ENCODE measurements at regions not wholly inside any gene's neighbourhood (a gene's known extent, or its start where the extent isn't known, plus 50 kb on each side); places are given as distances from the start of the nearest gene placed in this dataset.

- H2BK15ac ChIP-seq (ENCODE audit: low read length) = no peak overlapping the region
- H2BK12ac ChIP-seq (ENCODE audit: low read depth, low read length) = no peak overlapping the region
- H3K23ac ChIP-seq (ENCODE audit: insufficient read length) = no peak overlapping the region
- H3K56ac ChIP-seq (replicated peaks; ENCODE audit: insufficient read length, low read depth, low read length) = no peak overlapping the region
- H3K9me3 ChIP-seq (ENCODE audit: insufficient read depth in 2 of 2, low read depth in 1 of 2, low read length in 1 of 2) = no peaks in the 10 kb centered on the region
- ChIA-PET POLR2A (ENCODE audit: partially characterized antibody) (no interaction called here), CTCF (ENCODE audit: partially characterized antibody) (interaction anchor here (2.9 kb wide), 1 partner anchor 140 kb away, joined by 8 read pairs; no protein-coding TSS in a partner anchor)
- H3K18ac ChIP-seq (ENCODE audit: extremely low read depth, low read length) = no peak overlapping the region
- H3K4me1 ChIP-seq (replicated peaks in 1 of 4; ENCODE audit: control insufficient read depth in 3 of 4, insufficient read depth in 4 of 4, low read length in 3 of 4) = no peaks in the 10 kb centered on the region
- no peaks in the 10 kb centered on the region for H3K79me1 ChIP-seq (ENCODE audit: low read depth, low read length)
- H2BK20ac ChIP-seq (ENCODE audit: low read length) = no peak overlapping the region
- DNase-seq (ENCODE audit: low read depth in 1 of 2, low spot score in 2 of 2) = no peak
- no peak overlapping the region for H4K8ac ChIP-seq (ENCODE audit: extremely low read depth, insufficient read depth, low read length)
- no peak overlapping the region for H3K4ac ChIP-seq (replicated peaks; ENCODE audit: insufficient read length, low read depth, low read length)
- no peak overlapping the region for H3K4me3 ChIP-seq (ENCODE audit: extremely low read depth in 1 of 4, insufficient read depth in 2 of 4, low read depth in 3 of 4, low read length in 4 of 4)
- H2BK120ac ChIP-seq (replicated peaks; ENCODE audit: low read depth, low read length) = no peak overlapping the region
- no peaks in the 10 kb centered on the region for H4K20me1 ChIP-seq (replicated peaks in 1 of 2; ENCODE audit: control insufficient read depth in 1 of 2, insufficient read depth in 2 of 2, low read length in 2 of 2)
- FAIRE-seq = no peak
- H4K5ac ChIP-seq (ENCODE audit: insufficient read length, low read depth, low read length) = no peak overlapping the region
- H3K14ac ChIP-seq (ENCODE audit: insufficient read length) = no peak overlapping the region
- no peak overlapping the region for H2AFZ ChIP-seq (ENCODE audit: low read length)
- no peaks in the 10 kb centered on the region for H3K36me3 ChIP-seq (ENCODE audit: control insufficient read depth in 2 of 4, insufficient read depth in 4 of 4, low read length in 3 of 4)
- H3K79me2 ChIP-seq (ENCODE audit: control insufficient read depth in 1 of 2, insufficient read depth in 2 of 2, low read length in 2 of 2) = no peaks in the 10 kb centered on the region
- no peaks in the 10 kb centered on the region for H3K23me2 ChIP-seq (ENCODE audit: low read depth, low read length)
- no peak overlapping the region for H3K4me2 ChIP-seq (ENCODE audit: insufficient read depth in 1 of 2, low read depth in 2 of 2, low read length in 2 of 2)
- H2BK5ac ChIP-seq (ENCODE audit: low read depth, low read length) = no peak overlapping the region
- H2AK5ac ChIP-seq (ENCODE audit: low read depth, low read length) = no peak overlapping the region
- no peaks in the 10 kb centered on the region for H3K27me3 ChIP-seq (replicated peaks in 1 of 4; ENCODE audit: control insufficient read depth in 3 of 4, extremely low read depth in 1 of 4, insufficient read depth in 3 of 4, low read length in 3 of 4)
- H3K27ac ChIP-seq (ENCODE audit: low read depth, low read length) = no peak overlapping the region
- H4K91ac ChIP-seq (replicated peaks; ENCODE audit: insufficient read length, low read length) = no peak overlapping the region
- H3K9ac ChIP-seq (replicated peaks in 1 of 4; ENCODE audit: extremely low read depth in 1 of 4, low read depth in 3 of 4, low read length in 3 of 4) = no peak overlapping the region
- TF ChIP-seq TCF12 (IDR thresholded peaks at IDR 0.05; ENCODE audit: low read depth, low read length) (no peak), GTF2F1 (IDR thresholded peaks at IDR 0.05; ENCODE audit: borderline replicate concordance, low read depth, low read length) (no peak), SAP30 (IDR thresholded peaks at IDR 0.05; ENCODE audit: insufficient read depth, insufficient replicate concordance, low read length) (no peak), SUZ12 (IDR thresholded peaks at IDR 0.05; ENCODE audit: low read length) (no peak), PHF8 (conservative IDR thresholded peaks at IDR 0.05; ENCODE audit: low read depth, low read length) (no peak), HDAC2 (IDR thresholded peaks at IDR 0.05; ENCODE audit: borderline replicate concordance in 1 of 2, low read depth in 2 of 2, low read length in 2 of 2) (no peak), CHD2 (IDR thresholded peaks at IDR 0.05; ENCODE audit: low read length) (no peak), ATF3 (IDR thresholded peaks at IDR 0.05; ENCODE audit: insufficient read depth, low read depth, low read length) (no peak), POLR2A (IDR thresholded peaks at IDR 0.05; ENCODE audit: control extremely low read depth in 1 of 2, low read depth in 2 of 2, low read length in 2 of 2) (no peak), KDM4A (IDR thresholded peaks at IDR 0.05; ENCODE audit: low read depth, low read length, severe bottlenecking) (no peak)
Observed at GRCh38 chr6:104466306-104466705, 393.4 kb downstream of the HACE1 start.

All from H1 (cell line).